SK-N-SH (cell line): ENCODE measurements at regions not wholly inside any gene's neighbourhood (a gene's known extent, or its start where the extent isn't known, plus 50 kb on each side); places are given as distances from the start of the nearest gene placed in this dataset.

ENCODE experiments used
- CTCF ChIA-PET: fragments of 300-600, 350-600 bp; formaldehyde crosslinking; extraction: SDS; loops from one replicate; lab custom pipeline; 2021; lab: Yijun Ruan, JAX
- POLR2A ChIA-PET: fragments of 350-600 bp; sonication (Branson Sonifier 250); formaldehyde crosslinking; extraction: SDS; loops from one replicate; lab custom pipeline; 2020; ENCODE audit warnings: antibody characterized with exemption, inconsistent platforms; lab: Yijun Ruan, JAX
- DNase-seq: peaks from one replicate; pipeline ENCODE4 v3.0.0; 2012
- H2AFZ ChIP-seq: fragments of 200-600 bp; sonication (generic); 2 replicates; pipeline ENCODE4 v1.8.1; 2016; ENCODE audit warnings: antibody characterized with exemption, mild to moderate bottlenecking, low read depth
- H3F3A ChIP-seq: fragments of 200-600 bp; sonication (generic); replicated peaks from 2 replicates; pipeline ENCODE3; 2016; ENCODE audit warnings: antibody characterized with exemption, mild to moderate bottlenecking; ENCODE audit not compliant: insufficient read depth
- H3K27ac ChIP-seq, 2 experiments: fragments of 200-500 bp in 1 of 2; fragments of 200-600 bp in 1 of 2; sonication (Bioruptor generic) in 1 of 2; sonication (generic), shearing (Covaris generic) in 1 of 2; 2 replicates each; pipeline versions ENCODE4 v1.5.1 to v1.6.1; 2014 to 2016; ENCODE audit warnings: low read depth in 2 of 2, inconsistent platforms in 1 of 2, low read length in 1 of 2, mild to moderate bottlenecking in 1 of 2, mixed read lengths in 1 of 2
- H3K27me3 ChIP-seq: fragments of 200-600 bp; sonication (generic), shearing (Covaris generic); 2 replicates; pipeline ENCODE4 v1.6.1; 2016; ENCODE audit warnings: mixed run types; ENCODE audit not compliant: insufficient read depth
- H3K36me3 ChIP-seq, 2 experiments: fragments of 200-500 bp in 1 of 2; fragments of 200-600 bp in 1 of 2; sonication (Bioruptor generic) in 1 of 2; sonication (generic) in 1 of 2; replicated peaks in 1 of 2; 2 replicates each; pipeline versions ENCODE3 to v1.5.1; 2014 to 2016; ENCODE audit warnings: low read length in 1 of 2, mild to moderate bottlenecking in 1 of 2; ENCODE audit not compliant: insufficient read depth in 2 of 2, control insufficient read depth in 1 of 2
- H3K4me1 ChIP-seq, 2 experiments: fragments of 200-500 bp in 1 of 2; fragments of 200-600 bp in 1 of 2; sonication (Bioruptor generic) in 1 of 2; sonication (generic), shearing (Covaris generic) in 1 of 2; 2 replicates each; pipeline versions ENCODE4 v1.5.1 to v1.6.1; 2014 to 2016; ENCODE audit warnings: low read depth in 1 of 2, low read length in 1 of 2, mixed run types in 1 of 2; ENCODE audit not compliant: insufficient read depth in 2 of 2, control insufficient read depth in 1 of 2
- H3K4me2 ChIP-seq: fragments of 200-600 bp; sonication (generic), shearing (Covaris generic); 2 replicates; pipeline ENCODE4 v1.6.1; 2017; ENCODE audit warnings: mixed run types
- H3K4me3 ChIP-seq, 2 experiments: fragments of 200-500 bp in 1 of 2; fragments of 200-600 bp in 1 of 2; sonication (Bioruptor generic) in 1 of 2; sonication (generic), shearing (Covaris generic) in 1 of 2; 2 replicates each; pipeline versions ENCODE4 v1.5.1 to v1.8.1; 2014 to 2016; ENCODE audit warnings: low read depth in 2 of 2, inconsistent platforms in 1 of 2, low read length in 1 of 2, mild to moderate bottlenecking in 1 of 2, mixed read lengths in 1 of 2, moderate library complexity in 1 of 2
- H3K79me2 ChIP-seq: fragments of 200-600 bp; sonication (generic); 2 replicates; pipeline ENCODE4 v1.8.1; 2017; ENCODE audit warnings: mild to moderate bottlenecking; ENCODE audit not compliant: insufficient read depth
- H3K9ac ChIP-seq: fragments of 200-600 bp; sonication (generic); 2 replicates; pipeline ENCODE4 v1.6.1; 2017; ENCODE audit warnings: mixed run types
- H3K9me2 ChIP-seq: fragments of 200-600 bp; sonication (generic); 2 replicates; pipeline ENCODE4 v1.6.1; 2017; ENCODE audit warnings: mixed run types
- H3K9me3 ChIP-seq: fragments of 200-600 bp; sonication (generic); 2 replicates; pipeline ENCODE4 v1.6.1; 2017; ENCODE audit warnings: mixed run types, mild to moderate bottlenecking, moderate library complexity
- H4K20me1 ChIP-seq: fragments of 200-600 bp; sonication (generic); 2 replicates; pipeline ENCODE4 v1.6.1; 2017; ENCODE audit warnings: mild to moderate bottlenecking, mixed run types; ENCODE audit not compliant: insufficient read depth
- CHD2 ChIP-seq: fragments of 150-350 bp; IDR thresholded peaks from 2 replicates; pipeline ENCODE4 v1.6.1; 2018; ENCODE audit warnings: low read length; ENCODE audit not compliant: partially characterized antibody
- CTCF ChIP-seq: fragments of 200-600 bp; sonication (generic); IDR thresholded peaks from 2 replicates; pipeline ENCODE4 v1.6.1; 2017; ENCODE audit warnings: antibody characterized with exemption, mild to moderate bottlenecking, moderate library complexity
- EP300 ChIP-seq, 2 experiments: IDR thresholded peaks; 2 replicates each; pipeline versions ENCODE4 v1.4.0 to v1.6.1; 2012; ENCODE audit warnings: borderline replicate concordance in 1 of 2, low read depth in 1 of 2, low read length in 1 of 2
- FOXM1 ChIP-seq: IDR thresholded peaks from 2 replicates; pipeline ENCODE4 v1.4.0; 2012; ENCODE audit warnings: low read depth, mild to moderate bottlenecking
- GABPA ChIP-seq: IDR thresholded peaks from 2 replicates; pipeline ENCODE4 v1.4.0; 2012; ENCODE audit warnings: low read depth, mild to moderate bottlenecking
- GATA2 ChIP-seq: sonication (generic); formaldehyde crosslinking; IDR thresholded peaks from 2 replicates; pipeline ENCODE4 v1.5.0; 2020; ENCODE audit warnings: mild to moderate bottlenecking, missing genetic modification reagents
- JUND ChIP-seq: IDR thresholded peaks from 2 replicates; pipeline ENCODE4 v1.4.0; 2012
- MXI1 ChIP-seq: IDR thresholded peaks from 2 replicates; pipeline ENCODE4 v1.6.1; 2012; ENCODE audit warnings: mild to moderate bottlenecking, low read depth, low read length, improper control_type of control experiment
- NFIC ChIP-seq: IDR thresholded peaks from 2 replicates; pipeline ENCODE4 v1.4.0; 2012; ENCODE audit warnings: borderline replicate concordance
- NRF1 ChIP-seq: IDR thresholded peaks from 2 replicates; pipeline ENCODE4 v1.6.1; 2012; ENCODE audit warnings: low read depth, mild to moderate bottlenecking, low read length
- PBX3 ChIP-seq: IDR thresholded peaks from 2 replicates; pipeline ENCODE4; 2012
- RAD21 ChIP-seq: IDR thresholded peaks from 2 replicates; pipeline ENCODE4 v1.6.1; 2012; ENCODE audit warnings: mild to moderate bottlenecking, low read length
- RCOR1 ChIP-seq: fragments of 150-350 bp; IDR thresholded peaks from 2 replicates; pipeline ENCODE4 v1.6.1; 2017; ENCODE audit warnings: antibody characterized with exemption, low read length
- RFX5 ChIP-seq: IDR thresholded peaks from 2 replicates; pipeline ENCODE4 v1.6.1; 2012; ENCODE audit warnings: mild to moderate bottlenecking, improper control_type of control experiment, low read length
- RXRA ChIP-seq: IDR thresholded peaks from 2 replicates; pipeline ENCODE4 v1.4.0; 2012; ENCODE audit warnings: low read depth, mild to moderate bottlenecking, borderline replicate concordance
- SIN3A ChIP-seq: IDR thresholded peaks from 2 replicates; pipeline ENCODE4 v1.6.1; 2012; ENCODE audit warnings: low read depth, mild to moderate bottlenecking, low read length, moderate library complexity, borderline replicate concordance
- TAF1 ChIP-seq: IDR thresholded peaks from 2 replicates; pipeline ENCODE4 v1.6.1; 2012; ENCODE audit warnings: low read depth, mild to moderate bottlenecking, low read length, moderate library complexity, borderline replicate concordance
- TEAD4 ChIP-seq: IDR thresholded peaks from 2 replicates; pipeline ENCODE4 v1.4.0; 2012; ENCODE audit warnings: mild to moderate bottlenecking, borderline replicate concordance; ENCODE audit not compliant: insufficient read depth
- YY1 ChIP-seq: IDR thresholded peaks from 2 replicates; pipeline ENCODE4 v1.4.0; 2012; ENCODE audit warnings: low read depth, mild to moderate bottlenecking
- ZBTB33 ChIP-seq: IDR thresholded peaks from 2 replicates; pipeline ENCODE4 v1.4.0; 2012; ENCODE audit warnings: low read depth, borderline replicate concordance
- WGBS: methylation state at CpG from one replicate; pipeline ENCODE4 v1.1.6; 2017; ENCODE audit warnings: low lambda C conversion rate; 5-methylcytosine and 5-hydroxymethylcytosine counted together

GRCh38 chr5:163838738-163839137 is 333.3 kb downstream of the MAT2B start:
- WGBS: 43% methylated on average over 1 of the region's 1 CpG
- TF ChIP-seq FOXM1 (no peak), TAF1 (no peak), ZBTB33 (no peak), RXRA (no peak), JUND (no peak), MXI1 (no peak), RFX5 (no peak), RAD21 (no peak)
- no peaks in the 10 kb centered on the region for H3K36me3 ChIP-seq
- no peak for DNase-seq
- no peak overlapping the region; a peak in 1 of 4 replicates for H3K27ac ChIP-seq
- H3K79me2 ChIP-seq: no peaks in the 10 kb centered on the region
- peaks cover 3% of the 10 kb centered on the region for H3F3A ChIP-seq
- no peak overlapping the region for H3K4me2 ChIP-seq
- no peak overlapping the region for H3K9ac ChIP-seq
- H3K9me3 ChIP-seq: no peaks in the 10 kb centered on the region
- H3K9me2 ChIP-seq: no peaks in the 10 kb centered on the region
- H3K4me3 ChIP-seq: no peak overlapping the region
- no peaks in the 10 kb centered on the region for H4K20me1 ChIP-seq
- no peaks in the 10 kb centered on the region for H3K27me3 ChIP-seq
- no peak overlapping the region for H2AFZ ChIP-seq
- ChIA-PET CTCF (no interaction called here), POLR2A (no interaction called here)
- H3K4me1 ChIP-seq: no peaks in the 10 kb centered on the region

GRCh38 chr5:163846512-163846911 is 341.1 kb downstream of the MAT2B start:
- H3K4me2 ChIP-seq: no peak overlapping the region
- CTCF ChIA-PET: no interaction called here
- no peak overlapping the region for H3K9ac ChIP-seq
- no peaks in the 10 kb centered on the region for H3K9me2 ChIP-seq
- 21% methylated on average over 1 of the region's 1 CpG for WGBS
- DNase-seq: no peak
- H4K20me1 ChIP-seq: no peaks in the 10 kb centered on the region
- POLR2A ChIA-PET: no interaction called here
- no peak overlapping the region for H3K4me3 ChIP-seq
- TF ChIP-seq MXI1 (no peak), SIN3A (no peak), PBX3 (no peak), CHD2 (no peak), EP300 (IDR thresholded peaks at IDR 0.05; ENCODE audit: borderline replicate concordance in 1 of 2, low read depth in 1 of 2, low read length in 1 of 2) (no peak), GATA2 (CRISPR knock-in tag) (no peak), NRF1 (no peak), TEAD4 (no peak), NFIC (no peak), ZBTB33 (no peak), RAD21 (no peak), YY1 (no peak), RCOR1 (no peak), GABPA (no peak), CTCF (no peak)
- H3K27ac ChIP-seq: no peak overlapping the region
- no peaks in the 10 kb centered on the region for H3K9me3 ChIP-seq
- H2AFZ ChIP-seq: no peak overlapping the region
- H3K79me2 ChIP-seq: no peaks in the 10 kb centered on the region
- no peaks in the 10 kb centered on the region for H3K36me3 ChIP-seq
- no peaks in the 10 kb centered on the region for H3K27me3 ChIP-seq
- H3F3A ChIP-seq: no peaks in the 10 kb centered on the region
- H3K4me1 ChIP-seq: no peaks in the 10 kb centered on the region
